Spleen (tissue), 7 donors: ENCODE measurements at regions not wholly inside any gene's neighbourhood (a gene's known extent, or its start where the extent isn't known, plus 50 kb on each side); places are given as distances from the start of the nearest gene placed in this dataset.

Source experiments
- CTCF ChIP-seq, 11 experiments: fragments of 200-600 bp in 7 of 11; fragments of 450-650 bp in 4 of 11; sonication (generic) in 4 of 11; IDR thresholded peaks in 8 of 11; conservative IDR thresholded peaks in 3 of 11; 1 replicate in 7 of 11; 2 replicates in 4 of 11; pipeline versions ENCODE4 v1.4.0 to v1.8.0; 2016 to 2021; ENCODE audit warnings: antibody characterized with exemption in 11 of 11, inconsistent platforms in 4 of 11, mild to moderate bottlenecking in 1 of 11
- POLR2A ChIP-seq, 3 donors: fragments of 450-650 bp; IDR thresholded peaks; one replicate each; pipeline ENCODE4 v1.5.1; 2017; ENCODE audit warnings: antibody characterized with exemption in 3 of 3, mild to moderate bottlenecking in 1 of 3
- POLR2AphosphoS5 ChIP-seq, 3 donors: sonication (generic); formaldehyde crosslinking; IDR thresholded peaks; one replicate each; pipeline ENCODE4 v1.5.1; 2017; ENCODE audit warnings: antibody characterized with exemption in 3 of 3
- donor health status: DM: no; HTN: no; CAD: no; lungs with moderate emphysema.
- donor health status: DM: no; HTN: no; CAD: no.
- donor health status: DM: no; HTN: no; CAD: no.

GRCh38 chr2:240248721-240249422 is 108.4 kb upstream of the OTOS start:
- no peak for TF ChIP-seq CTCF (IDR thresholded peaks at IDR 0.05 in 8 of 11, conservative IDR thresholded peaks at IDR 0.05 in 3 of 11)
- TF ChIP-seq POLR2A (IDR thresholded peaks at IDR 0.05), result no peak
- no peak for TF ChIP-seq POLR2AphosphoS5 (IDR thresholded peaks at IDR 0.05)
